SK-N-SH (cell line): ENCODE measurements at regions not wholly inside any gene's neighbourhood (a gene's known extent, or its start where the extent isn't known, plus 50 kb on each side); places are given as distances from the start of the nearest gene placed in this dataset.

ENCODE experiments used
- CTCF ChIA-PET: fragments of 300-600, 350-600 bp; formaldehyde crosslinking; extraction: SDS; loops from one replicate; lab custom pipeline; 2021; lab: Yijun Ruan, JAX
- POLR2A ChIA-PET: fragments of 350-600 bp; sonication (Branson Sonifier 250); formaldehyde crosslinking; extraction: SDS; loops from one replicate; lab custom pipeline; 2020; ENCODE audit warnings: antibody characterized with exemption, inconsistent platforms; lab: Yijun Ruan, JAX
- DNase-seq: peaks from one replicate; pipeline ENCODE4 v3.0.0; 2012
- H2AFZ ChIP-seq: fragments of 200-600 bp; sonication (generic); 2 replicates; pipeline ENCODE4 v1.8.1; 2016; ENCODE audit warnings: antibody characterized with exemption, mild to moderate bottlenecking, low read depth
- H3F3A ChIP-seq: fragments of 200-600 bp; sonication (generic); replicated peaks from 2 replicates; pipeline ENCODE3; 2016; ENCODE audit warnings: antibody characterized with exemption, mild to moderate bottlenecking; ENCODE audit not compliant: insufficient read depth
- H3K27ac ChIP-seq, 2 experiments: fragments of 200-500 bp in 1 of 2; fragments of 200-600 bp in 1 of 2; sonication (Bioruptor generic) in 1 of 2; sonication (generic), shearing (Covaris generic) in 1 of 2; 2 replicates each; pipeline versions ENCODE4 v1.5.1 to v1.6.1; 2014 to 2016; ENCODE audit warnings: low read depth in 2 of 2, inconsistent platforms in 1 of 2, low read length in 1 of 2, mild to moderate bottlenecking in 1 of 2, mixed read lengths in 1 of 2
- H3K27me3 ChIP-seq: fragments of 200-600 bp; sonication (generic), shearing (Covaris generic); 2 replicates; pipeline ENCODE4 v1.6.1; 2016; ENCODE audit warnings: mixed run types; ENCODE audit not compliant: insufficient read depth
- H3K36me3 ChIP-seq, 2 experiments: fragments of 200-500 bp in 1 of 2; fragments of 200-600 bp in 1 of 2; sonication (Bioruptor generic) in 1 of 2; sonication (generic) in 1 of 2; replicated peaks in 1 of 2; 2 replicates each; pipeline versions ENCODE3 to v1.5.1; 2014 to 2016; ENCODE audit warnings: low read length in 1 of 2, mild to moderate bottlenecking in 1 of 2; ENCODE audit not compliant: insufficient read depth in 2 of 2, control insufficient read depth in 1 of 2
- H3K4me1 ChIP-seq, 2 experiments: fragments of 200-500 bp in 1 of 2; fragments of 200-600 bp in 1 of 2; sonication (Bioruptor generic) in 1 of 2; sonication (generic), shearing (Covaris generic) in 1 of 2; 2 replicates each; pipeline versions ENCODE4 v1.5.1 to v1.6.1; 2014 to 2016; ENCODE audit warnings: low read depth in 1 of 2, low read length in 1 of 2, mixed run types in 1 of 2; ENCODE audit not compliant: insufficient read depth in 2 of 2, control insufficient read depth in 1 of 2
- H3K4me2 ChIP-seq: fragments of 200-600 bp; sonication (generic), shearing (Covaris generic); 2 replicates; pipeline ENCODE4 v1.6.1; 2017; ENCODE audit warnings: mixed run types
- H3K4me3 ChIP-seq, 2 experiments: fragments of 200-500 bp in 1 of 2; fragments of 200-600 bp in 1 of 2; sonication (Bioruptor generic) in 1 of 2; sonication (generic), shearing (Covaris generic) in 1 of 2; 2 replicates each; pipeline versions ENCODE4 v1.5.1 to v1.8.1; 2014 to 2016; ENCODE audit warnings: low read depth in 2 of 2, inconsistent platforms in 1 of 2, low read length in 1 of 2, mild to moderate bottlenecking in 1 of 2, mixed read lengths in 1 of 2, moderate library complexity in 1 of 2
- H3K79me2 ChIP-seq: fragments of 200-600 bp; sonication (generic); 2 replicates; pipeline ENCODE4 v1.8.1; 2017; ENCODE audit warnings: mild to moderate bottlenecking; ENCODE audit not compliant: insufficient read depth
- H3K9ac ChIP-seq: fragments of 200-600 bp; sonication (generic); 2 replicates; pipeline ENCODE4 v1.6.1; 2017; ENCODE audit warnings: mixed run types
- H3K9me2 ChIP-seq: fragments of 200-600 bp; sonication (generic); 2 replicates; pipeline ENCODE4 v1.6.1; 2017; ENCODE audit warnings: mixed run types
- H3K9me3 ChIP-seq: fragments of 200-600 bp; sonication (generic); 2 replicates; pipeline ENCODE4 v1.6.1; 2017; ENCODE audit warnings: mixed run types, mild to moderate bottlenecking, moderate library complexity
- H4K20me1 ChIP-seq: fragments of 200-600 bp; sonication (generic); 2 replicates; pipeline ENCODE4 v1.6.1; 2017; ENCODE audit warnings: mild to moderate bottlenecking, mixed run types; ENCODE audit not compliant: insufficient read depth
- CHD2 ChIP-seq: fragments of 150-350 bp; IDR thresholded peaks from 2 replicates; pipeline ENCODE4 v1.6.1; 2018; ENCODE audit warnings: low read length; ENCODE audit not compliant: partially characterized antibody
- FOSL2 ChIP-seq: IDR thresholded peaks from 2 replicates; pipeline ENCODE4 v1.4.0; 2012; ENCODE audit warnings: low read depth, mild to moderate bottlenecking, moderate library complexity, borderline replicate concordance
- GATA2 ChIP-seq: sonication (generic); formaldehyde crosslinking; IDR thresholded peaks from 2 replicates; pipeline ENCODE4 v1.5.0; 2020; ENCODE audit warnings: mild to moderate bottlenecking, missing genetic modification reagents
- IRF3 ChIP-seq: fragments of 150-350 bp; IDR thresholded peaks from 2 replicates; pipeline ENCODE4 v1.6.1; 2016; ENCODE audit warnings: mild to moderate bottlenecking, low read depth, low read length
- NFIC ChIP-seq: IDR thresholded peaks from 2 replicates; pipeline ENCODE4 v1.4.0; 2012; ENCODE audit warnings: borderline replicate concordance
- NRF1 ChIP-seq: IDR thresholded peaks from 2 replicates; pipeline ENCODE4 v1.6.1; 2012; ENCODE audit warnings: low read depth, mild to moderate bottlenecking, low read length
- POLR2AphosphoS5 ChIP-seq: IDR thresholded peaks from 2 replicates; pipeline ENCODE4 v1.6.1; 2012; ENCODE audit warnings: low read depth, low read length
- RAD21 ChIP-seq: IDR thresholded peaks from 2 replicates; pipeline ENCODE4 v1.6.1; 2012; ENCODE audit warnings: mild to moderate bottlenecking, low read length
- RCOR1 ChIP-seq: fragments of 150-350 bp; IDR thresholded peaks from 2 replicates; pipeline ENCODE4 v1.6.1; 2017; ENCODE audit warnings: antibody characterized with exemption, low read length
- RFX5 ChIP-seq: IDR thresholded peaks from 2 replicates; pipeline ENCODE4 v1.6.1; 2012; ENCODE audit warnings: mild to moderate bottlenecking, improper control_type of control experiment, low read length
- RXRA ChIP-seq: IDR thresholded peaks from 2 replicates; pipeline ENCODE4 v1.4.0; 2012; ENCODE audit warnings: low read depth, mild to moderate bottlenecking, borderline replicate concordance
- SMC3 ChIP-seq: IDR thresholded peaks from 2 replicates; pipeline ENCODE4 v1.6.1; 2012; ENCODE audit warnings: low read depth, low read length, improper control_type of control experiment
- TAF1 ChIP-seq: IDR thresholded peaks from 2 replicates; pipeline ENCODE4 v1.6.1; 2012; ENCODE audit warnings: low read depth, mild to moderate bottlenecking, low read length, moderate library complexity, borderline replicate concordance
- TCF12 ChIP-seq: IDR thresholded peaks from 2 replicates; pipeline ENCODE4 v1.4.0; 2012
- TEAD4 ChIP-seq: IDR thresholded peaks from 2 replicates; pipeline ENCODE4 v1.4.0; 2012; ENCODE audit warnings: mild to moderate bottlenecking, borderline replicate concordance; ENCODE audit not compliant: insufficient read depth
- USF1 ChIP-seq: IDR thresholded peaks from 2 replicates; pipeline ENCODE4 v1.4.0; 2012; ENCODE audit warnings: low read depth, borderline replicate concordance
- USF2 ChIP-seq: fragments of 150-350 bp; IDR thresholded peaks from 2 replicates; pipeline ENCODE4 v1.6.1; 2017; ENCODE audit warnings: antibody characterized with exemption, low read length, low read depth, borderline replicate concordance
- YY1 ChIP-seq: IDR thresholded peaks from 2 replicates; pipeline ENCODE4 v1.4.0; 2012; ENCODE audit warnings: low read depth, mild to moderate bottlenecking
- ZBTB33 ChIP-seq: IDR thresholded peaks from 2 replicates; pipeline ENCODE4 v1.4.0; 2012; ENCODE audit warnings: low read depth, borderline replicate concordance
- WGBS: methylation state at CpG from one replicate; pipeline ENCODE4 v1.1.6; 2017; ENCODE audit warnings: low lambda C conversion rate; 5-methylcytosine and 5-hydroxymethylcytosine counted together

GRCh38 chr1:82266351-82266750 is 465.6 kb downstream of the ADGRL2 start:
- no peaks in the 10 kb centered on the region for H3K36me3 ChIP-seq
- H3K9me2 ChIP-seq, result no peaks in the 10 kb centered on the region
- TF ChIP-seq IRF3 (no peak), NRF1 (no peak), RXRA (no peak), CHD2 (no peak), TAF1 (no peak), RCOR1 (no peak), FOSL2 (no peak), USF1 (no peak), RFX5 (no peak), USF2 (no peak), SMC3 (no peak), GATA2 (no peak), TEAD4 (no peak), RAD21 (no peak), NFIC (no peak), YY1 (no peak), ZBTB33 (no peak), TCF12 (no peak), POLR2AphosphoS5 (no peak)
- TF ChIP-seq, all 33 proteins: peak for 0
- POLR2A ChIA-PET, result no interaction called here
- 29% methylated on average over 1 of the region's 1 CpG for whole genome bisulfite sequencing
- Histone ChIP-seq H2AFZ (0 out of 2 replicates have a peak overlapping the region, but pooled peaks have one; percentile 14), H3F3A (no peaks in the 10 kb centered on the region), H3K9me3 (no peaks in the 10 kb centered on the region), H3K4me1 (no peaks in the 10 kb centered on the region), H3K4me3 (no peak overlapping the region), H4K20me1 (no peaks in the 10 kb centered on the region), H3K9ac (no peak overlapping the region), H3K79me2 (no peaks in the 10 kb centered on the region), H3K27me3 (no peaks in the 10 kb centered on the region), H3K4me2 (no peak overlapping the region), H3K27ac (no peak overlapping the region)
- CTCF ChIA-PET, result no interaction called here
- DNase-seq, result no peak
